ENCODE measurements at regions not wholly inside any gene's neighbourhood (a gene's known extent, or its start where the extent isn't known, plus 50 kb on each side); places are given as distances from the start of the nearest gene placed in this dataset.

DNA sequence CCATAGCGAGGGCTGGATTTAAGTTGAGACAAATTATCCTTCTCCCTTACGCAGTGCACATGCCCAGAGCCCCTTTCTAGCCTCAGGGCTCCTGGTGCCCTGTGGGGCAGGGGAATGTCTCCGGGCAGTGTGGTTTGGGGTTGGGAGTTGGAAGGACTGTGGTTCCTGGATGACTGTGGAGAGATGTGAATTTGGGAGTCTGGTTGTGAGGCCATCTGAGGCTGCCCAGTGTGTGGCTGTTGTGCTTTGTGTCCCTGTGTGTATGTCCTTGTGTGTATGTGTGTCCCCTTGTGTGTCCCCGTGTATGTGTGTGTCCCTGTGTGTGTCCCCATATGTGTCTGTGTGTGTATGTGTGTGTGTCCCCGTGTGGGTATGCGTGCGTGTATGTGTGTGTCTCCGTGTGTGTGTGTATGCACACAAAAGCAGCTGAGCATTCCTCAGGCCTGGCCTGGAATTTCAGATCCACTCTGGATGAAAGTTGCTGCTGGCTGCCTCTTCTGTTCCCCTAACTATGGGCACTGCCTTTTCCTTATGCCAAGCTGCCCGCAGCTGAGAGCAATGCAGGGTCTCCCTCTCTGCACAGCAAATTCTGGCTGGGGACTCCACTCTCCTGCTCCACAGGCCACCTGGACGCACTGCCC lies 65.4 kb downstream of the UBIAD1 start:
- DNase-seq = no peak
- Histone ChIP-seq H4K20me1 (ENCODE audit: insufficient read depth) (no peaks in the 10 kb centered on the region), H3K36me3 (ENCODE audit: low read depth) (no peaks in the 10 kb centered on the region), H3K4me3 (no peak overlapping the region), H3K4me2 (no peak overlapping the region), H3K79me2 (ENCODE audit: low read depth) (no peaks in the 10 kb centered on the region), H3K9me2 (ENCODE audit: insufficient read depth) (no peaks in the 10 kb centered on the region), H3K9me3 (ENCODE audit: insufficient read depth, low read depth) (no peaks in the 10 kb centered on the region), H3K4me1 (replicated peaks; ENCODE audit: insufficient read depth) (no peaks in the 10 kb centered on the region), H3F3A (ENCODE audit: insufficient read depth, low read depth) (no peaks in the 10 kb centered on the region), H2AFZ (no peak overlapping the region), H3K27ac (no peak overlapping the region), H3K27me3 (ENCODE audit: insufficient read depth, low read depth) (0 out of 2 replicates have a peak, but pooled peaks cover 4% of the 10 kb centered on the region)
- POLR2A ChIA-PET (ENCODE audit: unreplicated experiment) = no interaction called here
- intact Hi-C loops (cut with micrococcal nuclease; ENCODE audit: unreplicated experiment) = no loop called here
- BruUV-seq (replicated peaks) = no TSS peak
- TF ChIP-seq CTCF (conservative IDR thresholded peaks at IDR 0.05) (no peak), EZH2 (IDR thresholded peaks at IDR 0.05; ENCODE audit: low read depth) (no peak)
- CTCF ChIA-PET = no interaction called here

GRCh38 chr1:11339346-11340232 lies 66.6 kb downstream of the UBIAD1 start:
- no TSS peak for BruUV-seq (replicated peaks)
- H3K4me3 ChIP-seq = no peak overlapping the region
- no peaks in the 10 kb centered on the region for H3K9me2 ChIP-seq (ENCODE audit: insufficient read depth)
- no peaks in the 10 kb centered on the region for H3K9me3 ChIP-seq (ENCODE audit: insufficient read depth, low read depth)
- H3K79me2 ChIP-seq (ENCODE audit: low read depth) = no peaks in the 10 kb centered on the region
- intact Hi-C loops (cut with micrococcal nuclease; ENCODE audit: unreplicated experiment) = no loop called here
- CTCF ChIA-PET = no interaction called here
- H3K4me1 ChIP-seq (replicated peaks; ENCODE audit: insufficient read depth) = no peaks in the 10 kb centered on the region
- H4K20me1 ChIP-seq (ENCODE audit: insufficient read depth) = no peaks in the 10 kb centered on the region
- H2AFZ ChIP-seq = no peak overlapping the region
- peak; percentile 29 to 48 for DNase-seq
- H3K4me2 ChIP-seq = no peak overlapping the region
- no peaks in the 10 kb centered on the region for H3K36me3 ChIP-seq (ENCODE audit: low read depth)
- no peak overlapping the region for H3K27ac ChIP-seq
- H3K27me3 ChIP-seq (ENCODE audit: insufficient read depth, low read depth) = 0 out of 2 replicates have a peak, but pooled peaks cover 4% of the 10 kb centered on the region
- TF ChIP-seq CTCF (conservative IDR thresholded peaks at IDR 0.05) = no peak
- no peak for TF ChIP-seq EZH2 (IDR thresholded peaks at IDR 0.05; ENCODE audit: low read depth)
- H3F3A ChIP-seq (ENCODE audit: insufficient read depth, low read depth) = no peaks in the 10 kb centered on the region
- POLR2A ChIA-PET (ENCODE audit: unreplicated experiment) = no interaction called here

DNA sequence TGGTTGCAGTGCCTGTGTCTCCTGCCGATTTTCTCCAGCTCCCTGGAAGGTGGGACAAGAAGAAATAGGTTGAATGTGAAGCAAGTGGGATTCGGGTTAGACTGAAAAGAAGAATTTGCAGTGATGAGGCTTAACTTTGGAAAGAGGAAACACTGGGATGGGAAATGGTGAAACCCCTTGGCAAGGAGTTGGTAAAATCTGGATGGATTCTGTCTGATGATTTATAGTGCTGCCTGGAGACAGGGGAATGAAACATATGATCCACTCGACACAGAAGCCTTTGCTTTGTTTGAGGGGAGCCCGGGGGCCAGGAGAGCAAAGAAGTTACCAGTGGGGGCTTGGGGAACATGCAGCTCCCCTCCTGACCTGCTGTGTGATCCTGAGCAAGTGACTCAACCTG lies 67.2 kb downstream of the UBIAD1 start:
- Histone ChIP-seq H3K36me3 (ENCODE audit: low read depth) (no peaks in the 10 kb centered on the region), H3K9me2 (ENCODE audit: insufficient read depth) (no peaks in the 10 kb centered on the region), H3K9me3 (ENCODE audit: insufficient read depth, low read depth) (no peaks in the 10 kb centered on the region), H3K4me1 (replicated peaks; ENCODE audit: insufficient read depth) (no peaks in the 10 kb centered on the region), H3K27ac (no peak overlapping the region), H2AFZ (no peak overlapping the region), H3K27me3 (ENCODE audit: insufficient read depth, low read depth) (0 out of 2 replicates have a peak, but pooled peaks cover 4% of the 10 kb centered on the region), H3K79me2 (ENCODE audit: low read depth) (no peaks in the 10 kb centered on the region), H3K4me2 (no peak overlapping the region), H4K20me1 (ENCODE audit: insufficient read depth) (no peaks in the 10 kb centered on the region), H3F3A (ENCODE audit: insufficient read depth, low read depth) (no peaks in the 10 kb centered on the region), H3K4me3 (no peak overlapping the region)
- TF ChIP-seq EZH2 (IDR thresholded peaks at IDR 0.05; ENCODE audit: low read depth) (no peak), CTCF (conservative IDR thresholded peaks at IDR 0.05) (no peak)
- no peak for DNase-seq
- ChIA-PET CTCF (no interaction called here), POLR2A (ENCODE audit: unreplicated experiment) (no interaction called here)
- BruUV-seq (replicated peaks) = no TSS peak
- intact Hi-C loops (cut with micrococcal nuclease; ENCODE audit: unreplicated experiment) = no loop called here

Data from PC-9 (cell line).